Nephron (organoid): ENCODE measurements at regions not wholly inside any gene's neighbourhood (a gene's known extent, or its start where the extent isn't known, plus 50 kb on each side); places are given as distances from the start of the nearest gene placed in this dataset.

ENCODE experiments used
- H3K27ac Mint-ChIP-seq, 3 experiments: 2 replicates each; pipeline ENCODE4 v1.8.0; 2020; ENCODE audit warnings: mixed read lengths in 3 of 3, mild to moderate bottlenecking in 2 of 3, moderate library complexity in 1 of 3
- H3K27me3 Mint-ChIP-seq: 2 replicates; pipeline ENCODE4 v1.8.0; 2021; ENCODE audit warnings: low read depth, mild to moderate bottlenecking, moderate library complexity, mixed read lengths
- H3K36me3 Mint-ChIP-seq: 2 replicates; pipeline ENCODE4 v1.8.0; 2020; ENCODE audit warnings: low read depth, mixed read lengths
- H3K4me1 Mint-ChIP-seq: 2 replicates; pipeline ENCODE4 v1.8.0; 2020; ENCODE audit warnings: mixed read lengths
- H3K4me3 Mint-ChIP-seq, 3 experiments: 2 replicates each; pipeline ENCODE4 v1.8.0; 2020; ENCODE audit warnings: mild to moderate bottlenecking in 3 of 3, mixed read lengths in 3 of 3, moderate library complexity in 2 of 3
- H3K9me3 Mint-ChIP-seq: 2 replicates; pipeline ENCODE4 v1.8.0; 2020; ENCODE audit warnings: mixed read lengths
- CTCF ChIP-seq, 3 experiments: fragments of 200-600 bp; sonication (generic); IDR thresholded peaks; one replicate each; pipeline ENCODE4 v1.5.0; 2021; ENCODE audit warnings: antibody characterized with exemption in 3 of 3; ENCODE audit not compliant: unreplicated experiment in 3 of 3

GRCh38 chr6:99867026-99867425, 127.0 kb downstream of the MCHR2 start:
- Mint-ChIP-seq H3K36me3 (no peaks in the 10 kb centered on the region), H3K27me3 (peaks cover 25% of the 10 kb centered on the region), H3K27ac (no peak overlapping the region), H3K9me3 (no peaks in the 10 kb centered on the region), H3K4me1 (no peaks in the 10 kb centered on the region), H3K4me3 (no peak overlapping the region)
- no peak for TF ChIP-seq CTCF (IDR thresholded peaks at IDR 0.05; ENCODE audit: unreplicated experiment in 3 of 3)

DNA sequence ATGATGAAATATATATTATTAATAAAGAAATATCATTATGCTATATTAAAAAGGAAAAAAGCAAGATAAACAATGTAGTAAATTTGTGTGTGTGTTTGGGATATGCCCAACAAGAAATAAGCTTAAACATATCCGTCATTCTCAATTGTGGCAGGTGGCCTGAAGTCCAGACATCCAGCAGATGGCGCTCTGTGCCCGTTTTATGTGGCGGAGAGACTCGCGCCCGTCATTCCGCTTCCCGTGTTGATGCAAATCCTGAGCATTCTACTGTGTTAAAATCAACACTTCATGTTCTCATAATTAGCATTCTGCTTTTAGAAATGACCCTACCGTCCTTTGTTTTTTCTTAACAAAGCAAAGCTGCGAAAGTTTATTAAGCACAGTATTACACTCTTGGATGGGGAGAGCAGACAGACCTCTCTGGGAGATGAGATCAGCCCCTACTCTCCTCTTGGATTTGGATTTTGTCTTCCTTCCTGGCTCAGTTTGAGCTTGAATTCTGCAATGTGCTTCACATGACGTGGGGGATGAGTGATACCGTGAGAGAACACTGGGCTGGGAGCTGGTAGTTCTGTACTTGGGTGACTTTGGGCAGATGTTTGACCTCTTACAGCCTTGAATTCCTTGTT, 125.8 kb downstream of the MCHR2 start:
- no peaks in the 10 kb centered on the region for H3K4me1 Mint-ChIP-seq
- no peak overlapping the region for H3K27ac Mint-ChIP-seq
- H3K4me3 Mint-ChIP-seq = peak overlapping the region; percentile 30 to 60 (median 43)
- H3K27me3 Mint-ChIP-seq = peaks cover 25% of the 10 kb centered on the region
- no peaks in the 10 kb centered on the region for H3K36me3 Mint-ChIP-seq
- no peaks in the 10 kb centered on the region for H3K9me3 Mint-ChIP-seq
- peak; percentile 91 to 96 (median 94) for TF ChIP-seq CTCF (IDR thresholded peaks at IDR 0.05; ENCODE audit: unreplicated experiment in 3 of 3)
